Epithelial cell of esophagus (primary cell): ENCODE measurements at regions not wholly inside any gene's neighbourhood (a gene's known extent, or its start where the extent isn't known, plus 50 kb on each side); places are given as distances from the start of the nearest gene placed in this dataset.

Source experiments
- DNase-seq: peaks from one replicate; pipeline ENCODE4 v3.0.0; 2010; ENCODE audit warnings: low read depth
- H3K4me3 ChIP-seq: 2 replicates; pipeline ENCODE4 v1.5.1; 2011; ENCODE audit warnings: mild to moderate bottlenecking, low read length, control low read depth
- TF ChIP-seq, protein P1 (sequence below): IDR thresholded peaks from 2 replicates; pipeline ENCODE4 v1.5.1; 2011; ENCODE audit warnings: low read depth, mild to moderate bottlenecking, low read length, control low read depth, inconsistent platforms; ENCODE audit not compliant: insufficient read depth; ENCODE audit errors: missing control alignments

DNA sequence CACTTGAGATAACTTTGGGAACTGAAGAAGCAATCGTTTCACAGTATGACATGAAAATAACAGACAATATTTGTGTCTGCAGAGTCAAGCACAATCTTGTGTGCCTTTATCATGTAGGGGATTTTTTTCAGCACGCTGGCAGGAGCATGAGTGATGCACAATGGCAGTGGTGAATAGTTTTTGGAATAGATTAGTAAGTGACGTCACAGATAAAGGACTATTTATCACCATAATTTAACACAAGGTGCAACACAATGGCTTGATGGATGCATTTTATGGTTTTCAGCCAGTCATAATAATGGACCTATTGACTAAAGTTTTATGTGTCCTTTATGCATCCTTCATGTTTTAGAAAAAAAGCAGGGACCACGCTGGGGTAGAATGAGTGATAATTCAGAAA lies 559.8 kb upstream of the FANCL start:
- TF ChIP-seq, protein P1, sequence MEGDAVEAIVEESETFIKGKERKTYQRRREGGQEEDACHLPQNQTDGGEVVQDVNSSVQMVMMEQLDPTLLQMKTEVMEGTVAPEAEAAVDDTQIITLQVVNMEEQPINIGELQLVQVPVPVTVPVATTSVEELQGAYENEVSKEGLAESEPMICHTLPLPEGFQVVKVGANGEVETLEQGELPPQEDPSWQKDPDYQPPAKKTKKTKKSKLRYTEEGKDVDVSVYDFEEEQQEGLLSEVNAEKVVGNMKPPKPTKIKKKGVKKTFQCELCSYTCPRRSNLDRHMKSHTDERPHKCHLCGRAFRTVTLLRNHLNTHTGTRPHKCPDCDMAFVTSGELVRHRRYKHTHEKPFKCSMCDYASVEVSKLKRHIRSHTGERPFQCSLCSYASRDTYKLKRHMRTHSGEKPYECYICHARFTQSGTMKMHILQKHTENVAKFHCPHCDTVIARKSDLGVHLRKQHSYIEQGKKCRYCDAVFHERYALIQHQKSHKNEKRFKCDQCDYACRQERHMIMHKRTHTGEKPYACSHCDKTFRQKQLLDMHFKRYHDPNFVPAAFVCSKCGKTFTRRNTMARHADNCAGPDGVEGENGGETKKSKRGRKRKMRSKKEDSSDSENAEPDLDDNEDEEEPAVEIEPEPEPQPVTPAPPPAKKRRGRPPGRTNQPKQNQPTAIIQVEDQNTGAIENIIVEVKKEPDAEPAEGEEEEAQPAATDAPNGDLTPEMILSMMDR, result no peak
- no peak overlapping the region for H3K4me3 ChIP-seq
- DNase-seq, result no peak

DNA sequence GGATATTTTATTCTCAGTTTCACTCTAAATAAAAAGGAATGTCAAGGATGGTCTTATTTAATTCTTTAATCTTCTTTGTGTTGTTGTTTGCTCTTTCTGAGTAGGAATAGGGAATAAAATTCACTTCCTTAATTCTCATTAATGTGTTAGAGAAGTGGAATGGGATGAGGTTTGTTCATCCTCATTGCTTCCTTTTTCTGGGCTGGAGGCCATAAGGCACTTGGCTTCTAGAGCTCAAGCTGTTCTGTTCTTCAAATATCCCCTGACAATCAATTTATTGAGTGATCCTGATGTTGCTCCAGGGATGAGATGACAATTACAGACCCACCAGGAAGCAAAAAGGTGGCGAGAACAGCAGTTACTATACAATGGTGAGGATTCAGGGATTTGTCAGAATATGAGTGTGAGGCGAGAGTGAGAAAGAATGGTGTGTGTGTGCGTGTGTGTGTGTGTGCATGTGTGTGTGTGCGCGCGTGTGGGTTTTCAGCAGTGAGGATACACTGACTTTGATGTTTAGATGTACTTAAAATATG lies 557.6 kb upstream of the FANCL start:
- TF ChIP-seq, protein P1, result no peak
- DNase-seq, result no peak
- H3K4me3 ChIP-seq, result no peak overlapping the region

DNA sequence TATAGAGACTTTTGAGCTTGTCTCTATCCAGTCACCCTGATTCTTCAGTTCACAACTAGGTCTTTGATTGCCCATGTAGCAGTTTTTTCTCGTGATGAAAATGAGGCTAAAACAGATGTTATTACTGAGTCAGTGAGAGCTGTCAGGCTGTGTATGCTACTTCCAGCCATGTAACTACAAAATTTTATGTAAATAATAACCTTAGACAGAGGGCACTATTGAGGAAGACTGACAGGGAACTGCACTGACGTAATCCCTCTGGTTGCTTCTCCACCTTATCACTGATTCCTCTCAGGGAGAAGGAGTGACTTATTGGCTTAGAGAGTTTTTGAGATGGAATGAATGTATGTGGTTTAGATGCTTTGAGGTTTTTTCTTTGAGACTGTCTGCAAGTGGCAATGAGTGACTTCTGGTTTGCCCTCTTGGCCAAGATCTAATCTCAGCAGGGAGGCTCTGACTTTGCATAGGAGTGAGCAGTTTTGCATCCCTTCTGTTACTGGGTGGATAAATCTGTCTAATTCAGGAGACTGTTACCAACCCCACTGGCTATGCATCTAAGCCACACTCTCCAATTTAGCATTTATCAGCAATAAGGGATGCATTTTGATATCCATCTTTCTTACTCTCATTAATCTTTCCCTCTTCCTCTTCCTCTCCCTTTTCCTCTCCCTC lies 555.2 kb upstream of the FANCL start:
- DNase-seq, result no peak
- H3K4me3 ChIP-seq, result no peak overlapping the region
- TF ChIP-seq, protein P1, result no peak

DNA sequence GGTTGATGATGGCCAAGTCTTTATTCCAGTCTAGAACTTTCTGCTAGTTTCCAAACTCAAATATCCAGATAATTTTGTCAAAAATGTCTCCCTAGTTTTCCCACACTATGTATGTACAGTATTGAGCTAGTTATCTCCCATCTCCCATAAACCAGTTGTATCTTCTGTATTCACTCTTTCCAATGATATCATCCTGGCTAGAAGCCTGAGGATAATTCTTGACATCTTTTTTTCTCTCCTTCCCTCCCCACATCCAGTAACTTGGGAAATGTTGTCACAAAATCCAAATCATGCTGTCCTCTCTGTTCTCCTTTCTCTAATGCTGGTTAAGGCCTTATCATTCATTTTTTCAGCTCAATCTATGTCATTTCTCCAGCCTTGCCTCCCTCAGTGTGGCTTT lies 553.8 kb upstream of the FANCL start:
- DNase-seq, result no peak
- H3K4me3 ChIP-seq, result no peak overlapping the region
- TF ChIP-seq, protein P1, result no peak

DNA sequence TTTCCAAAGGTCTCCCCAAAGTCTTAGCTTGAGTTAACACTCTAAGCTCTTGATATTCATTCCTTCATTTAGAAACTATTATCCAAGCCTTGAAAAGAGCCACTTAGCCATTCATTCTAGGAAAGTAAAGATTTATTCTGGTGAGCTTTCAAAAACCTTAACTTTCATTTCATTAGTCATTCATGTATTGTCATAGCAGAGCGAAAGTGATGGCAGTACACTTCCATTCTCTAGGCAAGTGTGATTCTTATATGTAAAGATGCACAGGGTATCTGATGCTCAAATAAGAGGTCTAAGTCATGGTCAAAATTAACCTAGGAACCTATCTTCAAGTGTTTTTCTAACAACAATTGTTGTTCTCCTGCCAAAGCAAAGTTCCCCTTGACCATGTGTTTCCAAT lies 553.0 kb upstream of the FANCL start:
- TF ChIP-seq, protein P1, result no peak
- no peak overlapping the region for H3K4me3 ChIP-seq
- no peak for DNase-seq

DNA sequence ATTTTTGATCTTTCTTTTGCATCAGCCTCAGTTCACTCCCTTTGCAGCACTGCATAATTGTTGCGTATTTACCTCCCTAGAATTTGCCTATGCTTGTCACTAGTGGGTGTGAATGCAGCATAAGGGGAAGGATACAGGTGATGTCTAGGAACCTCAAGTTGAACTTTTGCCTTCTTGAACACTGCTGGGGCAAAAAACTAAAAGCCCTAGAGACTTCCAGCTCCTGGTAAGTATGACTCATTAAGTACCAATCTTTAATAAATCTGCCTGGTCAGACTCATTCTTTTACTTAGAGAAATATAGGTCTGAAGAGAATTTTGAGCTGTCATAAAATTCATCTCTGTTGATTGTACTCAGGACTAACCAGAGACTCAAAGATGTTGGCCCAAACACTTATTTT lies 547.3 kb upstream of the FANCL start:
- H3K4me3 ChIP-seq, result no peak overlapping the region
- TF ChIP-seq, protein P1, result no peak
- DNase-seq, result no peak

DNA sequence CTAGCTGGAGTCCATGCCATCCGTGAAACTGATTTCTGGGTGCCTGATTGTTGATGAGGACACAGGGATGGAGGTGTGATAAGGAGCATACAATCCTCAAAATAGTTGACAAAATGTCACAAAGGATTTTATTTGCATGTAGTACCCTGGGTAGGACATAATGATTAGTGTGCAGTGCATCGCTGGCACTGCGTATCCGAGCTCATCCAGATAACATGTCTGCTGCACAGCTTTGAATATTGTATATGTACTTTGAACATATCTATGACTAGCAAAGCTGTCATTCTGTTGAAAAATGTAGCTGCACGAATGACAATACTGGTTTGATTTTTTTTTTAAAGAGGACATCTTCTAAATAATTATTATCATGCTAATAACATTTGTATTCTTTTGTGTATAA lies 529.7 kb upstream of the FANCL start:
- H3K4me3 ChIP-seq, result no peak overlapping the region
- no peak for DNase-seq
- TF ChIP-seq, protein P1, result no peak
